ENCODE measurements at regions not wholly inside any gene's neighbourhood (a gene's known extent, or its start where the extent isn't known, plus 50 kb on each side); places are given as distances from the start of the nearest gene placed in this dataset.
"Not testable (repeated sequence)": the region's sequence is repeated elsewhere in the genome, so short reads cannot be mapped to it uniquely, and the experiment has no call there.

- peaks cover 2 to 27% (median 14%) of the 10 kb centered on the region in 8 donors for H3K9me3 Mint-ChIP-seq
- H3K4me3 Mint-ChIP-seq; H3K27me3 ChIP-seq (ENCODE audit: insufficient read depth, low read length); CTCF ChIA-PET (ENCODE audit: partially characterized antibody); DNase-seq; POLR2A ChIA-PET (ENCODE audit: partially characterized antibody); intact Hi-C loops (cut with micrococcal nuclease); H3K4me1 ChIP-seq (ENCODE audit: insufficient read depth, low read length); H3K27ac ChIP-seq (ENCODE audit: low read depth, low read length); H3K9me3 ChIP-seq (ENCODE audit: control insufficient read depth in 1 of 2, low read length in 2 of 2); H3K36me3 ChIP-seq (ENCODE audit: insufficient read depth, low read length); H3K4me1 Mint-ChIP-seq; H3K36me3 Mint-ChIP-seq; H3K27ac Mint-ChIP-seq; H3K4me3 ChIP-seq (ENCODE audit: low read length in 2 of 2): not testable (repeated sequence)
- peaks cover 8 to 11% of the 10 kb centered on the region in 2 donors for H3K27me3 Mint-ChIP-seq
Measured at GRCh38 chr20:18876394-18876793, 62.8 kb downstream of the SCP2D1 start.

- Mint-ChIP-seq H3K27ac (no peak overlapping the region), H3K36me3 (no peaks in the 10 kb centered on the region), H3K4me3 (no peak overlapping the region), H3K27me3 (peaks cover 6 to 11% of the 10 kb centered on the region in 2 donors), H3K4me1 (no peaks in the 10 kb centered on the region), H3K9me3 (peaks cover 0 to 19% (median 6%) of the 10 kb centered on the region in 8 donors)
- DNase-seq: no peak
- Histone ChIP-seq H3K9me3 (ENCODE audit: control insufficient read depth in 1 of 2, low read length in 2 of 2) (no peaks in the 10 kb centered on the region), H3K4me3 (ENCODE audit: low read length in 2 of 2) (no peak overlapping the region), H3K4me1 (ENCODE audit: insufficient read depth, low read length) (no peaks in the 10 kb centered on the region), H3K36me3 (ENCODE audit: insufficient read depth, low read length) (no peaks in the 10 kb centered on the region), H3K27me3 (ENCODE audit: insufficient read depth, low read length) (no peaks in the 10 kb centered on the region), H3K27ac (ENCODE audit: low read depth, low read length) (no peak overlapping the region)
- CTCF ChIA-PET (ENCODE audit: partially characterized antibody): no interaction called here
- POLR2A ChIA-PET (ENCODE audit: partially characterized antibody): no interaction called here
- intact Hi-C loops (cut with micrococcal nuclease): no loop called here
Measured at GRCh38 chr20:18879262-18879661, 65.7 kb downstream of the SCP2D1 start.

GRCh38 chr20:18886756-18887155 lies 73.2 kb downstream of the SCP2D1 start:
- no peak for DNase-seq
- Histone ChIP-seq H3K9me3 (ENCODE audit: control insufficient read depth in 1 of 2, low read length in 2 of 2) (no peaks in the 10 kb centered on the region), H3K27ac (ENCODE audit: low read depth, low read length) (no peak overlapping the region), H3K4me1 (ENCODE audit: insufficient read depth, low read length) (no peaks in the 10 kb centered on the region), H3K4me3 (ENCODE audit: low read length in 2 of 2) (no peak overlapping the region), H3K27me3 (ENCODE audit: insufficient read depth, low read length) (no peaks in the 10 kb centered on the region), H3K36me3 (ENCODE audit: insufficient read depth, low read length) (no peaks in the 10 kb centered on the region)
- POLR2A ChIA-PET (ENCODE audit: partially characterized antibody): no interaction called here
- Mint-ChIP-seq H3K36me3 (no peaks in the 10 kb centered on the region), H3K27me3 (peaks cover 4 to 6% of the 10 kb centered on the region in 2 donors), H3K4me1 (no peaks in the 10 kb centered on the region), H3K27ac (no peak overlapping the region), H3K4me3 (no peak overlapping the region), H3K9me3 (peaks cover 0 to 8% (median 0%) of the 10 kb centered on the region in 8 donors)
- intact Hi-C loops (cut with micrococcal nuclease): no loop called here
- CTCF ChIA-PET (ENCODE audit: partially characterized antibody): no interaction called here

DNA sequence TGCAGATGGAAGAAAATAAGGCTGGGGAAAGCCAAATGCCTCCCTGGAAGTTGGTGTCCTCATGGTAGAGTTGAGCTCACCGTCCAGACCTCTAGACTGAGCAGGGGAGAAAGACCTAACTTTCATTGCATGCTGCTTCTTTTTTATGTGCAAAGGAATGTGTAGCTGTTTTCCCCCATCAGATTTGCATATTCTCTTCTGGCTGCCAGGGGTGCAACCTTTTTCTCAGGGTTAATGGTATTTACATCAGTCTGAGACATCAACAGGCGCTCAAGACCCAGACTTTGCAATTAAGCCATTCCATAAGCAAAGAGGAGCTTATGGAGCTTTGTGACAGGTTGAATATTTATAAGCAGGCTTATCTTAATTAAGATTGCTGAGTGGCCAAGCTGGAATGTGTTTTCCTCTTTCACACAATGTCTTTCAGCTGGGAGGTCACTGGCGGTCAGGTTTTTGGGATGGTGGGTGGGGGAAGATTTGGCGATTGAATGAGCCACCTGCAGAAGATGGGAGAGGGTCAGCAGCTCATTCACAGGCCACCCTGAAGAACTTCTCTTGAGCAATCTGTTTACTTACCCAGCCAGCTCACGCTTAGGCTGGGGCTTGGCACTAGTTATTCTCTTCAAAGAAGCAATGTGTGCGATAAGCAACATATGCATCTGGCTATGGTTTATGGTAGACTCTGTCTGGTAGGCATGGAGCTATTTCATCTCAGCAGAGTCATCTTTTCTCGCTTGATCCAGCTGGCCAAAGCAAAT lies 88.6 kb downstream of the SCP2D1 start:
- Histone ChIP-seq H3K36me3 (ENCODE audit: insufficient read depth, low read length) (no peaks in the 10 kb centered on the region), H3K4me3 (ENCODE audit: low read length in 2 of 2) (no peak overlapping the region), H3K27ac (ENCODE audit: low read depth, low read length) (no peak overlapping the region), H3K27me3 (ENCODE audit: insufficient read depth, low read length) (no peaks in the 10 kb centered on the region), H3K4me1 (ENCODE audit: insufficient read depth, low read length) (no peaks in the 10 kb centered on the region), H3K9me3 (ENCODE audit: control insufficient read depth in 1 of 2, low read length in 2 of 2) (no peaks in the 10 kb centered on the region)
- intact Hi-C loops (cut with micrococcal nuclease): no loop called here
- CTCF ChIA-PET (ENCODE audit: partially characterized antibody): no interaction called here
- Mint-ChIP-seq H3K27me3 (peaks cover 3 to 9% of the 10 kb centered on the region in 2 donors), H3K9me3 (peaks cover 0 to 3% (median 0%) of the 10 kb centered on the region in 8 donors), H3K36me3 (no peaks in the 10 kb centered on the region), H3K4me1 (peaks cover 0 to 1% (median 0%) of the 10 kb centered on the region in 4 donors), H3K4me3 (no peak overlapping the region), H3K27ac (no peak overlapping the region)
- POLR2A ChIA-PET (ENCODE audit: partially characterized antibody): no interaction called here
- no peak for DNase-seq

DNA sequence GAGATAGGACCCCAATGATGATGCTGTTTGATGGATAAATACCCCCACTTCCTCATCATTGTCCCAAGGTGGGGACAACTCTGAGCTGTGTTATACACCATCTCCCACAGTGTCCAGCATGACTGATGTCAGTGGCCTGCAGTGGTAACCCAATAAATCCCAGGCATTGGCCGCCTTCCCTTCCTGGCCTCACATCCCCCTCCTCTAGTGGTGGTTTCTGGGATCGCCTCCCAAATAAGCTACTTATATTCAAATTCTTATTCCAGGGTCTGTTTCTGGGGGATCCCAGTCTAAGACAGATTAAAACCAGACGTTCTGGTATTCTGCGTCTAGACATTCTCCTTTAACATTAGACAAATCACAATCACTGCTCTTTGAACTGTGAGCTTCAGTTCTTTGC lies 90.6 kb downstream of the SCP2D1 start:
- Histone ChIP-seq H3K36me3 (ENCODE audit: insufficient read depth, low read length) (no peaks in the 10 kb centered on the region), H3K4me3 (ENCODE audit: low read length in 2 of 2) (no peak overlapping the region), H3K27ac (ENCODE audit: low read depth, low read length) (no peak overlapping the region), H3K27me3 (ENCODE audit: insufficient read depth, low read length) (no peaks in the 10 kb centered on the region), H3K9me3 (ENCODE audit: control insufficient read depth in 1 of 2, low read length in 2 of 2) (no peaks in the 10 kb centered on the region), H3K4me1 (ENCODE audit: insufficient read depth, low read length) (no peaks in the 10 kb centered on the region)
- intact Hi-C loops (cut with micrococcal nuclease): no loop called here
- no peak for DNase-seq
- no peak overlapping the region for H3K27ac Mint-ChIP-seq
- peaks cover 0 to 1% (median 0%) of the 10 kb centered on the region in 4 donors for H3K4me1 Mint-ChIP-seq
- H3K36me3 Mint-ChIP-seq: no peaks in the 10 kb centered on the region
- H3K9me3 Mint-ChIP-seq: peaks cover 0 to 2% (median 0%) of the 10 kb centered on the region in 8 donors
- ChIA-PET POLR2A (ENCODE audit: partially characterized antibody) (no interaction called here), CTCF (ENCODE audit: partially characterized antibody) (no interaction called here)
- H3K27me3 Mint-ChIP-seq: peaks cover 6 to 9% of the 10 kb centered on the region in 2 donors
- no peak overlapping the region for H3K4me3 Mint-ChIP-seq

- CTCF ChIA-PET (ENCODE audit: partially characterized antibody): no interaction called here
- H3K36me3 Mint-ChIP-seq: no peaks in the 10 kb centered on the region
- intact Hi-C loops (cut with micrococcal nuclease): no loop called here
- Histone ChIP-seq H3K4me3 (ENCODE audit: low read length in 2 of 2) (no peak overlapping the region), H3K9me3 (ENCODE audit: control insufficient read depth in 1 of 2, low read length in 2 of 2) (no peaks in the 10 kb centered on the region), H3K4me1 (ENCODE audit: insufficient read depth, low read length) (no peaks in the 10 kb centered on the region), H3K27ac (ENCODE audit: low read depth, low read length) (no peak overlapping the region), H3K27me3 (ENCODE audit: insufficient read depth, low read length) (no peaks in the 10 kb centered on the region), H3K36me3 (ENCODE audit: insufficient read depth, low read length) (no peaks in the 10 kb centered on the region)
- no peak for DNase-seq
- H3K4me1 Mint-ChIP-seq: peaks cover 0 to 1% (median 0%) of the 10 kb centered on the region in 4 donors
- H3K4me3 Mint-ChIP-seq: no peak overlapping the region
- H3K9me3 Mint-ChIP-seq: peaks cover 0 to 2% (median 0%) of the 10 kb centered on the region in 8 donors
- peaks cover 6 to 9% of the 10 kb centered on the region in 2 donors for H3K27me3 Mint-ChIP-seq
- H3K27ac Mint-ChIP-seq: no peak overlapping the region
- POLR2A ChIA-PET (ENCODE audit: partially characterized antibody): no interaction called here
Measured at GRCh38 chr20:18904624-18905023, 91.0 kb downstream of the SCP2D1 start.

DNA sequence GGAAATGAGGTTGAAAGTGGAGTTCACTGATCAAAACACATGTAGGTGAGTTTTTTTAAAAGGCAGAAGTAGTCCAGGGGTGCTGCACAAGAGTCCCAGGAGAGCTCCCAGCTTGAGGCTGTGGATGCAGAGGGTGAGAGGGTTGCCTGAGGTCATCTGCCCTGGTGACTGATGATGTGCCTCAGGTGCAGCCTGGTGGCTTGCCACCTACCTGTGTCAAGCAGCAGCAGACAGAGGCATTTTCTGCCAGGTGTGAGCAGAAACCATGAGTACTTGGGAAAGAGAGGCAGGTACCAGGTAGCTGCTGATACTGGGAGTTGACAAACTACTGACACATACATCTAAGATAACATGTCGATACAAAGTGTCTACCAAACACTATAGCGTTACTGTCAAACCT lies 92.5 kb downstream of the SCP2D1 start:
- no peaks in the 10 kb centered on the region for H3K4me1 Mint-ChIP-seq

More for the DNA sequence above, 92.5 kb downstream of the SCP2D1 start:
- no peak overlapping the region for H3K4me3 ChIP-seq (ENCODE audit: low read length in 2 of 2)
- ChIA-PET CTCF (ENCODE audit: partially characterized antibody) (no interaction called here), POLR2A (ENCODE audit: partially characterized antibody) (no interaction called here)
- H3K4me3 Mint-ChIP-seq: no peak overlapping the region
- no peaks in the 10 kb centered on the region for H3K9me3 Mint-ChIP-seq
- H3K36me3 Mint-ChIP-seq: no peaks in the 10 kb centered on the region
- no peaks in the 10 kb centered on the region for H3K9me3 ChIP-seq (ENCODE audit: control insufficient read depth in 1 of 2, low read length in 2 of 2)
- no peak overlapping the region for H3K27ac ChIP-seq (ENCODE audit: low read depth, low read length)
- H3K27me3 Mint-ChIP-seq: peaks cover 6 to 10% of the 10 kb centered on the region in 2 donors
- DNase-seq: no peak
- H3K27me3 ChIP-seq (ENCODE audit: insufficient read depth, low read length): no peaks in the 10 kb centered on the region
- intact Hi-C loops (cut with micrococcal nuclease): no loop called here
- no peaks in the 10 kb centered on the region for H3K4me1 ChIP-seq (ENCODE audit: insufficient read depth, low read length)
- H3K27ac Mint-ChIP-seq: no peak overlapping the region
- H3K36me3 ChIP-seq (ENCODE audit: insufficient read depth, low read length): no peaks in the 10 kb centered on the region
